A549 (cell line): ENCODE measurements at regions not wholly inside any gene's neighbourhood (a gene's known extent, or its start where the extent isn't known, plus 50 kb on each side); places are given as distances from the start of the nearest gene placed in this dataset.

Experiments
- JUN ChIP-seq, 2 experiments: fragments of >200 bp; sonication (Bioruptor Twin); formaldehyde crosslinking; IDR thresholded peaks; 2 replicates in 1 of 2; 3 replicates in 1 of 2; pipeline ENCODE4 v1.6.1; 2016 to 2017
- NPAS2 ChIP-seq: fragments of 250-450 bp; sonication (Bioruptor Pico); IDR thresholded peaks from 2 replicates; pipeline ENCODE4 v1.8.0; 2022; ENCODE audit warnings: mild to moderate bottlenecking, moderate library complexity, borderline replicate concordance
- POLR2A ChIP-seq: IDR thresholded peaks from 2 replicates; pipeline ENCODE4 v1.6.1; 2012; ENCODE audit warnings: mild to moderate bottlenecking, low read length
- SMC3 ChIP-seq: fragments of >200 bp; sonication (Bioruptor Twin); formaldehyde crosslinking; IDR thresholded peaks from 3 replicates; pipeline ENCODE4 v1.6.1; 2018; ENCODE audit warnings: inconsistent platforms
- TF ChIP-seq, protein P1 (sequence below): fragments of >200 bp; sonication (Bioruptor Twin); formaldehyde crosslinking; IDR thresholded peaks from 3 replicates; pipeline ENCODE4 v1.5.1; 2016
- TF ChIP-seq, protein P2 (sequence below): fragments of 200-600 bp; sonication (generic); IDR thresholded peaks from 2 replicates; pipeline ENCODE4 v1.6.1; 2016; ENCODE audit warnings: antibody characterized with exemption, mild to moderate bottlenecking, moderate library complexity
- TF ChIP-seq, protein P3 (sequence below): IDR thresholded peaks from 2 replicates; pipeline ENCODE4 v1.6.1; 2012

DNA sequence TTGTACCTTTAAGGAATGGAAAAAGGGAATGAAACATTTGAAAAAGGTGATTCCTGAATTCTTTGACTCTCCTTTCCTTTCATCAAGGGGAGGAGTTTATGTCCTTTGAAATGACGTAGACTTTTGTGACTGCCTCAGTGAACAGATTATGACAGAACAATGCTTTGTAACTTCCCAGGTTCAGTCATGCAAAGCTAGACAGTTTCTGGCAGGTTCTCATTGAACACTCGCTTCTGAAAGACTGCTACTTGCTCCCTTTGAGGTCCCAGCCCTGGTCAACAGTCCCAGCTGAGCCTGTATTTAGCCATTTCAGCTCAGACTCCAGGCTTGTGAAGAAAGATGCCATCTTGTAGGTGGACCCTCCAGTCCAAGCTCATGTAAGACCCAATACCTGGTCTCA, 1178.9 kb downstream of the BCL11B start:
- no peak for TF ChIP-seq NPAS2
- TF ChIP-seq, protein P1, sequence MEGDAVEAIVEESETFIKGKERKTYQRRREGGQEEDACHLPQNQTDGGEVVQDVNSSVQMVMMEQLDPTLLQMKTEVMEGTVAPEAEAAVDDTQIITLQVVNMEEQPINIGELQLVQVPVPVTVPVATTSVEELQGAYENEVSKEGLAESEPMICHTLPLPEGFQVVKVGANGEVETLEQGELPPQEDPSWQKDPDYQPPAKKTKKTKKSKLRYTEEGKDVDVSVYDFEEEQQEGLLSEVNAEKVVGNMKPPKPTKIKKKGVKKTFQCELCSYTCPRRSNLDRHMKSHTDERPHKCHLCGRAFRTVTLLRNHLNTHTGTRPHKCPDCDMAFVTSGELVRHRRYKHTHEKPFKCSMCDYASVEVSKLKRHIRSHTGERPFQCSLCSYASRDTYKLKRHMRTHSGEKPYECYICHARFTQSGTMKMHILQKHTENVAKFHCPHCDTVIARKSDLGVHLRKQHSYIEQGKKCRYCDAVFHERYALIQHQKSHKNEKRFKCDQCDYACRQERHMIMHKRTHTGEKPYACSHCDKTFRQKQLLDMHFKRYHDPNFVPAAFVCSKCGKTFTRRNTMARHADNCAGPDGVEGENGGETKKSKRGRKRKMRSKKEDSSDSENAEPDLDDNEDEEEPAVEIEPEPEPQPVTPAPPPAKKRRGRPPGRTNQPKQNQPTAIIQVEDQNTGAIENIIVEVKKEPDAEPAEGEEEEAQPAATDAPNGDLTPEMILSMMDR = no peak
- TF ChIP-seq SMC3 = no peak
- TF ChIP-seq, protein P2, sequence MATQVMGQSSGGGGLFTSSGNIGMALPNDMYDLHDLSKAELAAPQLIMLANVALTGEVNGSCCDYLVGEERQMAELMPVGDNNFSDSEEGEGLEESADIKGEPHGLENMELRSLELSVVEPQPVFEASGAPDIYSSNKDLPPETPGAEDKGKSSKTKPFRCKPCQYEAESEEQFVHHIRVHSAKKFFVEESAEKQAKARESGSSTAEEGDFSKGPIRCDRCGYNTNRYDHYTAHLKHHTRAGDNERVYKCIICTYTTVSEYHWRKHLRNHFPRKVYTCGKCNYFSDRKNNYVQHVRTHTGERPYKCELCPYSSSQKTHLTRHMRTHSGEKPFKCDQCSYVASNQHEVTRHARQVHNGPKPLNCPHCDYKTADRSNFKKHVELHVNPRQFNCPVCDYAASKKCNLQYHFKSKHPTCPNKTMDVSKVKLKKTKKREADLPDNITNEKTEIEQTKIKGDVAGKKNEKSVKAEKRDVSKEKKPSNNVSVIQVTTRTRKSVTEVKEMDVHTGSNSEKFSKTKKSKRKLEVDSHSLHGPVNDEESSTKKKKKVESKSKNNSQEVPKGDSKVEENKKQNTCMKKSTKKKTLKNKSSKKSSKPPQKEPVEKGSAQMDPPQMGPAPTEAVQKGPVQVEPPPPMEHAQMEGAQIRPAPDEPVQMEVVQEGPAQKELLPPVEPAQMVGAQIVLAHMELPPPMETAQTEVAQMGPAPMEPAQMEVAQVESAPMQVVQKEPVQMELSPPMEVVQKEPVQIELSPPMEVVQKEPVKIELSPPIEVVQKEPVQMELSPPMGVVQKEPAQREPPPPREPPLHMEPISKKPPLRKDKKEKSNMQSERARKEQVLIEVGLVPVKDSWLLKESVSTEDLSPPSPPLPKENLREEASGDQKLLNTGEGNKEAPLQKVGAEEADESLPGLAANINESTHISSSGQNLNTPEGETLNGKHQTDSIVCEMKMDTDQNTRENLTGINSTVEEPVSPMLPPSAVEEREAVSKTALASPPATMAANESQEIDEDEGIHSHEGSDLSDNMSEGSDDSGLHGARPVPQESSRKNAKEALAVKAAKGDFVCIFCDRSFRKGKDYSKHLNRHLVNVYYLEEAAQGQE = no peak
- TF ChIP-seq POLR2A = no peak
- no peak for TF ChIP-seq JUN (IDR thresholded peaks at IDR 0.05)
- TF ChIP-seq, protein P3, sequence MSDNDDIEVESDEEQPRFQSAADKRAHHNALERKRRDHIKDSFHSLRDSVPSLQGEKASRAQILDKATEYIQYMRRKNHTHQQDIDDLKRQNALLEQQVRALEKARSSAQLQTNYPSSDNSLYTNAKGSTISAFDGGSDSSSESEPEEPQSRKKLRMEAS = no peak
